OCI-LY3 (cell line): ENCODE measurements at regions not wholly inside any gene's neighbourhood (a gene's known extent, or its start where the extent isn't known, plus 50 kb on each side); places are given as distances from the start of the nearest gene placed in this dataset.

ENCODE experiments used
- H2AFZ ChIP-seq: fragments of 200-600, 300-600 bp; shearing (Covaris generic); 2 replicates; pipeline ENCODE4 v1.6.0; 2014; ENCODE audit warnings: antibody characterized with exemption, low read depth, low read length
- H3K27ac ChIP-seq: fragments of 200-600, 300-600 bp; sonication (generic); 2 replicates; pipeline ENCODE4 v1.5.1; 2014; ENCODE audit warnings: mild to moderate bottlenecking, low read length, moderate library complexity, mixed read lengths
- H3K27me3 ChIP-seq: fragments of 200-600, 300-600 bp; sonication (generic); 2 replicates; pipeline ENCODE4 v1.6.1; 2014; ENCODE audit warnings: low read depth, low read length, mixed read lengths
- H3K36me3 ChIP-seq: fragments of 200-600, 300-600 bp; sonication (generic); replicated peaks from 2 replicates; pipeline ENCODE3; 2014; ENCODE audit warnings: low read depth, low read length, mixed read lengths
- H3K4me1 ChIP-seq: fragments of 300-600, 200-600 bp; sonication (generic); 2 replicates; pipeline ENCODE4 v1.6.1; 2014; ENCODE audit warnings: low read length, mixed read lengths
- H3K4me2 ChIP-seq: fragments of 200-600, 300-600 bp; sonication (generic); 2 replicates; pipeline ENCODE4 v1.6.1; 2014; ENCODE audit warnings: low read length, mixed read lengths
- H3K4me3 ChIP-seq: fragments of 300-600, 200-600 bp; sonication (generic); 2 replicates; pipeline ENCODE4 v1.5.1; 2014; ENCODE audit warnings: antibody characterized with exemption, mild to moderate bottlenecking, low read length, moderate library complexity
- H3K79me2 ChIP-seq: fragments of 300-600, 200-600 bp; shearing (Covaris generic); 2 replicates; pipeline ENCODE4 v1.6.1; 2014; ENCODE audit warnings: mild to moderate bottlenecking, low read length, mixed read lengths
- H3K9ac ChIP-seq: fragments of 300-600, 200-600 bp; shearing (Covaris generic); 2 replicates; pipeline ENCODE4 v1.6.0; 2014; ENCODE audit warnings: mild to moderate bottlenecking, low read length, moderate library complexity
- H3K9me3 ChIP-seq: fragments of 200-600, 300-600 bp; shearing (Covaris generic); 2 replicates; pipeline ENCODE4 v1.6.1; 2014; ENCODE audit warnings: low read length, mixed read lengths; ENCODE audit not compliant: insufficient read depth
- H4K20me1 ChIP-seq: fragments of 200-600, 300-600 bp; sonication (generic); 2 replicates; pipeline ENCODE4 v1.6.1; 2016; ENCODE audit warnings: low read length, mixed read lengths; ENCODE audit not compliant: insufficient read depth
- EZH2phosphoT487 ChIP-seq: fragments of 200-600 bp; shearing (Covaris generic); IDR thresholded peaks from 2 replicates; pipeline ENCODE4 v1.6.1; 2018; ENCODE audit warnings: antibody characterized with exemption, mixed run types, low read depth
- TF ChIP-seq, protein P1 (sequence below): fragments of 200-600, 300-600 bp; sonication (generic); IDR thresholded peaks from 2 replicates; pipeline ENCODE4 v1.5.1; 2014; ENCODE audit warnings: antibody characterized with exemption, low read length, low read depth

GRCh38 chr1:232138044-232138443, 491.9 kb downstream of the SIPA1L2 start:
- H2AFZ ChIP-seq: no peak overlapping the region
- H4K20me1 ChIP-seq: no peaks in the 10 kb centered on the region
- H3K36me3 ChIP-seq: no peaks in the 10 kb centered on the region
- H3K27ac ChIP-seq: no peak overlapping the region
- no peak overlapping the region for H3K4me3 ChIP-seq
- H3K79me2 ChIP-seq: no peaks in the 10 kb centered on the region
- peaks cover 6% of the 10 kb centered on the region; the same call in 1 of the 2 replicates for H3K9me3 ChIP-seq
- no peak overlapping the region for H3K9ac ChIP-seq
- H3K27me3 ChIP-seq: no peaks in the 10 kb centered on the region
- TF ChIP-seq, protein P1, sequence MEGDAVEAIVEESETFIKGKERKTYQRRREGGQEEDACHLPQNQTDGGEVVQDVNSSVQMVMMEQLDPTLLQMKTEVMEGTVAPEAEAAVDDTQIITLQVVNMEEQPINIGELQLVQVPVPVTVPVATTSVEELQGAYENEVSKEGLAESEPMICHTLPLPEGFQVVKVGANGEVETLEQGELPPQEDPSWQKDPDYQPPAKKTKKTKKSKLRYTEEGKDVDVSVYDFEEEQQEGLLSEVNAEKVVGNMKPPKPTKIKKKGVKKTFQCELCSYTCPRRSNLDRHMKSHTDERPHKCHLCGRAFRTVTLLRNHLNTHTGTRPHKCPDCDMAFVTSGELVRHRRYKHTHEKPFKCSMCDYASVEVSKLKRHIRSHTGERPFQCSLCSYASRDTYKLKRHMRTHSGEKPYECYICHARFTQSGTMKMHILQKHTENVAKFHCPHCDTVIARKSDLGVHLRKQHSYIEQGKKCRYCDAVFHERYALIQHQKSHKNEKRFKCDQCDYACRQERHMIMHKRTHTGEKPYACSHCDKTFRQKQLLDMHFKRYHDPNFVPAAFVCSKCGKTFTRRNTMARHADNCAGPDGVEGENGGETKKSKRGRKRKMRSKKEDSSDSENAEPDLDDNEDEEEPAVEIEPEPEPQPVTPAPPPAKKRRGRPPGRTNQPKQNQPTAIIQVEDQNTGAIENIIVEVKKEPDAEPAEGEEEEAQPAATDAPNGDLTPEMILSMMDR: no peak
- no peak for TF ChIP-seq EZH2phosphoT487
- H3K4me2 ChIP-seq: no peak overlapping the region
- no peaks in the 10 kb centered on the region for H3K4me1 ChIP-seq

GRCh38 chr1:232137066-232137465, 492.9 kb downstream of the SIPA1L2 start:
- H3K36me3 ChIP-seq: no peaks in the 10 kb centered on the region
- no peaks in the 10 kb centered on the region for H4K20me1 ChIP-seq
- no peak overlapping the region for H3K4me2 ChIP-seq
- no peak overlapping the region for H3K9ac ChIP-seq
- no peak overlapping the region for H3K4me3 ChIP-seq
- H3K9me3 ChIP-seq: peaks cover 6% of the 10 kb centered on the region; the same call in 1 of the 2 replicates
- no peak overlapping the region for H3K27ac ChIP-seq
- no peaks in the 10 kb centered on the region for H3K4me1 ChIP-seq
- H2AFZ ChIP-seq: no peak overlapping the region
- no peaks in the 10 kb centered on the region for H3K79me2 ChIP-seq
- H3K27me3 ChIP-seq: no peaks in the 10 kb centered on the region
- no peak for TF ChIP-seq EZH2phosphoT487
- TF ChIP-seq, protein P1: no peak

DNA sequence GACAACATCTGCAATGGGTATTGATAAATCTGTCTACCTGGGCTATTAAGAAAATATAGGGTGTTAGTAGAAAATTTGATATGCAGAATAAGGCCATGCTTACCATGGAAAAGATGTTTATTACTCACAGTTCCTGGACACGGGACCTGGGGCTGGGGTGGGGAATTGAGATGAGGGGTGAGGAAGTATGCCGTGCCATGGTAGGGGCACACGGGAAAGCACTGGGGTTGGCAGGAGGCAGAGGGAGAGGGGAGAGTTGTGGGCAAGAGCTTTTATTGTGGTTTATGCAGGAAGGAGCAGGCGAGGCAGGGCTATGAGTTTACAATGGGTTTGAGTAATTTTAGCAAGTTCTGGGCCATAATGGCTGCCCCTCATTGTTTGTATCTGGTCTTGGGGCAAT, 493.8 kb downstream of the SIPA1L2 start:
- no peak for TF ChIP-seq EZH2phosphoT487
- TF ChIP-seq, protein P1: no peak
- Histone ChIP-seq H3K9me3 (0 out of 2 replicates have a peak, but pooled peaks cover 6% of the 10 kb centered on the region), H3K27ac (no peak overlapping the region), H2AFZ (no peak overlapping the region), H3K27me3 (no peaks in the 10 kb centered on the region), H4K20me1 (no peaks in the 10 kb centered on the region), H3K36me3 (no peaks in the 10 kb centered on the region), H3K4me2 (no peak overlapping the region), H3K9ac (no peak overlapping the region), H3K79me2 (no peaks in the 10 kb centered on the region), H3K4me3 (no peak overlapping the region), H3K4me1 (no peaks in the 10 kb centered on the region)

GRCh38 chr1:232134365-232134764, 495.6 kb downstream of the SIPA1L2 start:
- H3K27me3 ChIP-seq: no peaks in the 10 kb centered on the region
- no peaks in the 10 kb centered on the region for H3K79me2 ChIP-seq
- H3K4me2 ChIP-seq: no peak overlapping the region
- no peak overlapping the region for H2AFZ ChIP-seq
- H3K9me3 ChIP-seq: no peaks in the 10 kb centered on the region
- TF ChIP-seq, protein P1: no peak
- TF ChIP-seq EZH2phosphoT487: no peak
- no peak overlapping the region for H3K4me3 ChIP-seq
- no peaks in the 10 kb centered on the region for H4K20me1 ChIP-seq
- no peaks in the 10 kb centered on the region for H3K36me3 ChIP-seq
- H3K27ac ChIP-seq: no peak overlapping the region
- H3K4me1 ChIP-seq: no peaks in the 10 kb centered on the region
- H3K9ac ChIP-seq: no peak overlapping the region
